ENCODE measurements at regions not wholly inside any gene's neighbourhood (a gene's known extent, or its start where the extent isn't known, plus 50 kb on each side); places are given as distances from the start of the nearest gene placed in this dataset.

GRCh38 chr2:149743842-149744448, 156.4 kb upstream of the MMADHC start:
- TF ChIP-seq CTCF (IDR thresholded peaks at IDR 0.05) (no peak), POLR2A (IDR thresholded peaks at IDR 0.05) (no peak), EP300 (IDR thresholded peaks at IDR 0.05) (no peak)

All from stomach (tissue), 4 donors.